PC-3 (cell line): ENCODE measurements at regions not wholly inside any gene's neighbourhood (a gene's known extent, or its start where the extent isn't known, plus 50 kb on each side); places are given as distances from the start of the nearest gene placed in this dataset.

ENCODE experiments used
- ATAC-seq: fragments of 200-7000 bp; cut with Tn5 transposase; 2 replicates; pipeline ENCODE4 v1.9.1; 2020; ENCODE audit warnings: mild to moderate bottlenecking, moderate library complexity
- BruUV-seq: library from RNA; stranded (reverse); fragments of 400-500 nt; replicated peaks from 2 replicates; lab custom pipeline; 2021; lab: Mats Ljungman, UMichigan
- CTCF ChIA-PET: fragments of 300-600 bp; sonication (Branson Sonifier 250); formaldehyde crosslinking; loops from one replicate; lab custom pipeline; 2022; ENCODE audit warnings: antibody characterized with exemption; lab: Charles Lee
- POLR2A ChIA-PET: fragments of 300-600 bp; sonication (Branson Sonifier 250); formaldehyde crosslinking; loops from one replicate; lab custom pipeline; 2022; ENCODE audit warnings: antibody characterized with exemption; ENCODE audit not compliant: unreplicated experiment; lab: Charles Lee
- DNase-seq: peaks from one replicate; pipeline ENCODE4 v3.0.0-alpha.2; 2015
- H2AFZ ChIP-seq: fragments of 300-600 bp; sonication (generic); 2 replicates; pipeline ENCODE4 v1.6.0; 2016; ENCODE audit warnings: antibody characterized with exemption, low read length
- H3F3A ChIP-seq: fragments of 300-600 bp; sonication (generic); one replicate; pipeline ENCODE4 v1.6.0; 2017; ENCODE audit warnings: antibody characterized with exemption, low read length, control low read depth, mild to moderate bottlenecking; ENCODE audit not compliant: unreplicated experiment
- H3K27ac ChIP-seq: fragments of 300-600 bp; sonication (generic); 2 replicates; pipeline ENCODE4 v1.5.1; 2016; ENCODE audit warnings: mild to moderate bottlenecking, low read length
- H3K27me3 ChIP-seq: fragments of 300-600 bp; sonication (generic); 2 replicates; pipeline ENCODE4 v1.6.1; 2016; ENCODE audit warnings: low read length, mixed read lengths
- H3K36me3 ChIP-seq: fragments of 300-600 bp; sonication (generic); 2 replicates; pipeline ENCODE4 v1.6.1; 2016; ENCODE audit warnings: low read depth, mixed run types, low read length, mixed read lengths
- H3K4me1 ChIP-seq: fragments of 300-600 bp; sonication (generic); 2 replicates; pipeline ENCODE4 v1.5.1; 2016; ENCODE audit warnings: low read length; ENCODE audit not compliant: insufficient read depth
- H3K4me2 ChIP-seq: fragments of 300-600 bp; sonication (generic); 2 replicates; pipeline ENCODE4 v1.6.0; 2016; ENCODE audit warnings: low read length
- H3K4me3 ChIP-seq: fragments of 300-600 bp; sonication (generic); 2 replicates; pipeline ENCODE4 v1.5.1; 2016; ENCODE audit warnings: mild to moderate bottlenecking, low read length, mixed read lengths
- H3K79me2 ChIP-seq: fragments of 300-600 bp; sonication (generic); 2 replicates; pipeline ENCODE4 v1.6.1; 2017; ENCODE audit warnings: low read length, mixed read lengths
- H3K9ac ChIP-seq: fragments of 300-600 bp; sonication (generic); 2 replicates; pipeline ENCODE4 v1.6.0; 2016; ENCODE audit warnings: mild to moderate bottlenecking, low read length
- H3K9me2 ChIP-seq: fragments of 300-600 bp; sonication (generic); replicated peaks from 2 replicates; pipeline ENCODE4 v1.6.1; 2016; ENCODE audit warnings: mixed run types, low read length, mixed read lengths
- H3K9me3 ChIP-seq: fragments of 300-600 bp; sonication (generic); 2 replicates; pipeline ENCODE4 v1.6.1; 2016; ENCODE audit warnings: low read length, mixed read lengths
- H4K20me1 ChIP-seq: fragments of 300-600 bp; sonication (generic); 2 replicates; pipeline ENCODE4 v1.6.1; 2016; ENCODE audit warnings: low read length, mixed read lengths
- CTCF ChIP-seq: fragments of 300-600 bp; sonication (generic); conservative IDR thresholded peaks from 2 replicates; pipeline ENCODE4 v1.5.1; 2017; ENCODE audit warnings: antibody characterized with exemption, low read depth, mild to moderate bottlenecking, low read length
- EZH2 ChIP-seq: fragments of 300-600 bp; sonication (generic); IDR thresholded peaks from one replicate; pipeline ENCODE4 v1.6.1; 2017; ENCODE audit warnings: antibody characterized with exemption, mild to moderate bottlenecking, low read length; ENCODE audit not compliant: unreplicated experiment
- EZH2phosphoT487 ChIP-seq: fragments of 300-600 bp; sonication (generic); IDR thresholded peaks from 2 replicates; pipeline ENCODE4 v1.6.1; 2018; ENCODE audit warnings: mild to moderate bottlenecking, antibody characterized with exemption, low read length, borderline replicate concordance
- intact Hi-C: fragments of 100-400 bp; cut with micrococcal nuclease; formaldehyde crosslinking; loops from 2 replicates; pipeline ENCODE4 v1.9.0; 2023

DNA sequence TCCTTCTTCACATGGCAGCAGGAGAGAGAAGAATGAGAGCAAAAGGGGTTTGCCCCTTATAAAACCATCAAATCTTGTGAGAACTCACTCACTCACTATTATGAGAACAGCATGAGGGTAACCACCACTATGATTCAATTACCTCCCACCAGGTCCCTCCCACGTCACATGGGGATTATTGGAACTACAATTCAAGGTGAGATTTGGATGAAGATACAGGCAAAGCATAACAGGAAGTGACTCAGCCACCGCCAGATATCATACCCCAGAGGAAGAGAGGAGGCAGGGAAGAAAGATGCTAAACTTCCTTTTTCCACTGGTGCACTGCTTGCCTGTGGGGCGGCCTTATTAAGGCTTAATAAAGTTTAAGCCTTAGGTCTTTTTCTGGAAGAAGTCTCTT, 766.1 kb downstream of the KCTD8 start:
- no TSS peak for BruUV-seq

GRCh38 chr4:43690116-43690515, 758.5 kb downstream of the KCTD8 start:
- no peaks in the 10 kb centered on the region for H3K27me3 ChIP-seq
- no peak for DNase-seq
- ChIA-PET POLR2A (no interaction called here), CTCF (no interaction called here)
- H3K4me3 ChIP-seq = no peak overlapping the region
- intact Hi-C loops = no loop called here
- H4K20me1 ChIP-seq = no peaks in the 10 kb centered on the region
- no peak overlapping the region for H3K4me2 ChIP-seq
- no peaks in the 10 kb centered on the region for H3K79me2 ChIP-seq
- no peaks in the 10 kb centered on the region for H3F3A ChIP-seq
- H3K36me3 ChIP-seq = no peaks in the 10 kb centered on the region
- H3K9me3 ChIP-seq = no peaks in the 10 kb centered on the region
- ATAC-seq = no peak
- no TSS peak for BruUV-seq
- H2AFZ ChIP-seq = no peak overlapping the region
- H3K27ac ChIP-seq = no peak overlapping the region
- H3K9ac ChIP-seq = no peak overlapping the region
- no peaks in the 10 kb centered on the region for H3K9me2 ChIP-seq
- TF ChIP-seq EZH2 (no peak), EZH2phosphoT487 (no peak), CTCF (no peak)
- H3K4me1 ChIP-seq = no peaks in the 10 kb centered on the region

More for the DNA sequence above, 766.1 kb downstream of the KCTD8 start:
- H3F3A ChIP-seq = no peaks in the 10 kb centered on the region
- H3K27me3 ChIP-seq = no peaks in the 10 kb centered on the region
- POLR2A ChIA-PET = no interaction called here
- no peaks in the 10 kb centered on the region for H3K9me2 ChIP-seq
- no peak overlapping the region for H3K4me2 ChIP-seq
- ATAC-seq (no peak), DNase-seq (peak; percentile 25)
- no peaks in the 10 kb centered on the region for H3K36me3 ChIP-seq
- no peaks in the 10 kb centered on the region for H3K9me3 ChIP-seq
- no peak overlapping the region for H3K27ac ChIP-seq
- H3K9ac ChIP-seq = no peak overlapping the region
- no peaks in the 10 kb centered on the region for H4K20me1 ChIP-seq
- intact Hi-C loops = no loop called here
- H3K4me3 ChIP-seq = no peak overlapping the region
- H3K4me1 ChIP-seq = no peaks in the 10 kb centered on the region
- TF ChIP-seq EZH2 = no peak
- no peak for TF ChIP-seq CTCF
- TF ChIP-seq EZH2phosphoT487 = no peak
- CTCF ChIA-PET = no interaction called here
- no peak overlapping the region for H2AFZ ChIP-seq
- no peaks in the 10 kb centered on the region for H3K79me2 ChIP-seq

GRCh38 chr4:43693876-43694275, 754.7 kb downstream of the KCTD8 start:
- Histone ChIP-seq H3K79me2 (no peaks in the 10 kb centered on the region), H4K20me1 (no peaks in the 10 kb centered on the region), H3K9ac (no peak overlapping the region), H3K27me3 (no peaks in the 10 kb centered on the region), H3K4me3 (no peak overlapping the region), H3F3A (no peaks in the 10 kb centered on the region), H3K9me3 (no peaks in the 10 kb centered on the region), H3K36me3 (no peaks in the 10 kb centered on the region), H3K9me2 (no peaks in the 10 kb centered on the region), H3K4me1 (no peaks in the 10 kb centered on the region), H2AFZ (no peak overlapping the region), H3K4me2 (no peak overlapping the region), H3K27ac (no peak overlapping the region)
- TF ChIP-seq EZH2phosphoT487 (no peak), EZH2 (no peak), CTCF (no peak)
- ATAC-seq (no peak), DNase-seq (no peak)
- ChIA-PET POLR2A (no interaction called here), CTCF (no interaction called here)
- intact Hi-C loops = no loop called here
- BruUV-seq = no TSS peak
